ENCODE measurements at regions not wholly inside any gene's neighbourhood (a gene's known extent, or its start where the extent isn't known, plus 50 kb on each side); places are given as distances from the start of the nearest gene placed in this dataset.

DNA sequence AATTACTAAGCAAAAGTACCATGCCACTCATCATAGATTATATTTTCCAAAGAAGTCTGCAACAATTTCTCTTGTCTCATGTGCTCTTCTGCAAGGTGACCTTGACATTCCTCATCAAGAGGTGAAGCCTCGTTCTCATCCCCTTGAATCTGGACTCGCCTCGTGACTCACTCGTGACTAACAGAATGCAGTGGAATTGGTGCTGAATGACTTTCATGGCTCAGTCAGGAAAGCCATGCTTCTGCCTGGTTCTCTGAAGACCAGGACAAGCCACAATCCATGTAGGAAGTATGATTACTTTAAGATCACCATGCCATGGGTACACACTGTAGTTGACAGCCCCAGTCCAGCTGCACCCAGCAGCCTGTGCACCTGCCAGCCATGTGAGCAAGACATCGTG, 335.8 kb downstream of the GADD45G start:
- no peak for TF ChIP-seq EZH2 (IDR thresholded peaks at IDR 0.05; ENCODE audit: borderline replicate concordance, low read length)
- TF ChIP-seq CTCF (conservative IDR thresholded peaks at IDR 0.05 in 1 of 2, IDR thresholded peaks at IDR 0.05 in 1 of 2; ENCODE audit: extremely low read depth in 1 of 2, insufficient read depth in 1 of 2, low read depth in 1 of 2, low read length in 2 of 2), result no peak

All from mammary epithelial cell (primary cell).